SK-N-MC (cell line): ENCODE measurements at regions not wholly inside any gene's neighbourhood (a gene's known extent, or its start where the extent isn't known, plus 50 kb on each side); places are given as distances from the start of the nearest gene placed in this dataset.

ENCODE experiments used
- EZH2 ChIP-seq: fragments of 200-600 bp; sonication (generic); IDR thresholded peaks from one replicate; pipeline ENCODE4 v1.6.1; 2017; ENCODE audit warnings: antibody characterized with exemption
- FOXP2 ChIP-seq: optimal IDR thresholded peaks from 2 replicates; pipeline ENCODE3; 2011; ENCODE audit warnings: mild to moderate bottlenecking, moderate library complexity; ENCODE audit not compliant: insufficient read depth; ENCODE audit errors: extremely low read length, control extremely low read depth
- POLR2AphosphoS5 ChIP-seq: IDR thresholded peaks from 2 replicates; pipeline ENCODE4 v1.6.1; 2012; ENCODE audit warnings: mild to moderate bottlenecking, low read depth, low read length, borderline replicate concordance

DNA sequence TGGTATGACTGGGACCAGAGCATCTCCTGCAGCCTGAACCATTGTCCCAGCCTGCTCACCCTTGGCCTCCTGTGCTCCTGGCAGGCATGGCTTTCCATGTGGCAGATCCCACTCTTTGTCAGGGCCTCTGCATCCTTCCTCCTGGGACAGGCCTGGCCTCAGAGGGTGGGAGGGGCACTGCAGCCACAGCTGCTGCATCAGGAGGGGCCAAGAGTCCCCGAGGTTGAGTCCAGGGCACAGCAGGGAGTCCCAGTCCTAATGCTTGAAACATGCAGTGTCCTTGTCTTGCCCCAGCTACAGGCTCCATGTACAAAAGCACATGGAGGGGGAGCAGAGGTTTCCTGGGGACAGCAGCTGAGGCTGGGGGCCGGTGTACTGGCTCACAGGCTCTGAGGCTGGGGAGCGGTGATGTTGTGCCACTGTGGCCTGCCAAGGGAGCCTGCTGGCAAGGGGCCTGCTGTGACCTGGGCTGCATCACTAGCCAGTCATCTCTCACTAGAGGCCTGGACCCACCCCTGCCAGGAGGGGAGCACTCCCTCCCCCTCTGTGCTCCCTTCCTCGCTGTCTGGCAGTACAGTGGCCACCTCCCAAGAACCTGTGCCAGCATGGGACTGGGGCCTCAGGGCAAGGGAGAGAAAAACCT, 144.8 kb downstream of the ZNF248 start:
- TF ChIP-seq EZH2 (no peak), FOXP2 (no peak), POLR2AphosphoS5 (no peak)
